H9 (cell line): ENCODE measurements at regions not wholly inside any gene's neighbourhood (a gene's known extent, or its start where the extent isn't known, plus 50 kb on each side); places are given as distances from the start of the nearest gene placed in this dataset.

Experiments
- DNase-seq: peaks from one replicate; pipeline ENCODE4 v3.0.0-alpha.2; 2017
- H2AFZ ChIP-seq: one replicate; pipeline ENCODE4 v1.6.1; 2013; ENCODE audit warnings: mild to moderate bottlenecking, low read length, control low read depth, moderate library complexity
- H2AK5ac ChIP-seq: 2 replicates; pipeline ENCODE4 v1.6.1; 2013; ENCODE audit warnings: low read length, control low read depth, mixed read lengths; ENCODE audit not compliant: insufficient read length
- H2BK120ac ChIP-seq: one replicate; pipeline ENCODE4 v1.6.1; 2013; ENCODE audit warnings: low read depth, mild to moderate bottlenecking, low read length, control low read depth, inconsistent platforms; ENCODE audit not compliant: poor library complexity, severe bottlenecking
- H2BK12ac ChIP-seq: 2 replicates; pipeline ENCODE4 v1.6.1; 2013; ENCODE audit warnings: low read length, control low read depth, mixed read lengths, low read depth; ENCODE audit not compliant: insufficient read length
- H2BK15ac ChIP-seq: 2 replicates; pipeline ENCODE4 v1.6.1; 2013; ENCODE audit warnings: low read depth, low read length, control low read depth
- H2BK20ac ChIP-seq: one replicate; pipeline ENCODE4 v1.6.1; 2013; ENCODE audit warnings: low read depth, mild to moderate bottlenecking, low read length, control low read depth, inconsistent platforms; ENCODE audit not compliant: poor library complexity, severe bottlenecking
- H2BK5ac ChIP-seq: 2 replicates; pipeline ENCODE4 v1.6.1; 2013; ENCODE audit warnings: low read length, control low read depth, mixed read lengths; ENCODE audit not compliant: insufficient read length
- H3K14ac ChIP-seq: 2 replicates; pipeline ENCODE4 v1.6.1; 2013; ENCODE audit warnings: low read length, control low read depth; ENCODE audit not compliant: insufficient read depth
- H3K18ac ChIP-seq: 2 replicates; pipeline ENCODE4 v1.6.1; 2013; ENCODE audit warnings: low read depth, mild to moderate bottlenecking, mixed read lengths, low read length, control low read depth; ENCODE audit not compliant: insufficient read length
- H3K23ac ChIP-seq: 2 replicates; pipeline ENCODE4 v1.6.1; 2013; ENCODE audit warnings: low read length, control low read depth, mixed read lengths, low read depth; ENCODE audit not compliant: insufficient read length
- H3K23me2 ChIP-seq: 2 replicates; pipeline ENCODE4 v1.6.1; 2013; ENCODE audit warnings: low read depth, mild to moderate bottlenecking, mixed read lengths, low read length, control low read depth; ENCODE audit not compliant: insufficient read length, poor library complexity, severe bottlenecking
- H3K27ac ChIP-seq: 2 replicates; pipeline ENCODE4 v1.5.1; 2013; ENCODE audit warnings: low read length, control low read depth, mixed read lengths, low read depth; ENCODE audit not compliant: insufficient read length
- H3K27me3 ChIP-seq: 2 replicates; pipeline ENCODE4 v1.6.1; 2013; ENCODE audit warnings: low read length, control low read depth, inconsistent platforms; ENCODE audit not compliant: insufficient read depth
- H3K4ac ChIP-seq: 2 replicates; pipeline ENCODE4 v1.6.1; 2013; ENCODE audit warnings: low read depth, mild to moderate bottlenecking, control low read depth, inconsistent platforms, low read length, moderate library complexity
- H3K4me1 ChIP-seq: 2 replicates; pipeline ENCODE4 v1.6.1; 2013; ENCODE audit warnings: low read length, control low read depth, inconsistent platforms; ENCODE audit not compliant: insufficient read depth
- H3K4me2 ChIP-seq: 2 replicates; pipeline ENCODE4 v1.6.1; 2013; ENCODE audit warnings: low read length, control low read depth, mixed read lengths; ENCODE audit not compliant: insufficient read length, insufficient read depth
- H3K56ac ChIP-seq: 2 replicates; pipeline ENCODE4 v1.6.1; 2013; ENCODE audit warnings: low read depth, mild to moderate bottlenecking, mixed read lengths, low read length, control low read depth; ENCODE audit not compliant: insufficient read length
- H3K79me1 ChIP-seq: 2 replicates; pipeline ENCODE4 v1.6.1; 2013; ENCODE audit warnings: low read depth, mild to moderate bottlenecking, moderate library complexity, low read length, control low read depth, inconsistent platforms; ENCODE audit not compliant: insufficient read depth, poor library complexity, severe bottlenecking
- H3K79me2 ChIP-seq: 2 replicates; pipeline ENCODE4 v1.6.1; 2013; ENCODE audit warnings: low read length, control low read depth, inconsistent platforms; ENCODE audit not compliant: insufficient read depth
- H3K9ac ChIP-seq: 2 replicates; pipeline ENCODE4 v1.6.1; 2013; ENCODE audit warnings: low read length, control low read depth, mixed read lengths; ENCODE audit not compliant: insufficient read length; ENCODE audit errors: extremely low read depth
- H3K9me3 ChIP-seq: one replicate; pipeline ENCODE4 v1.6.1; 2013; ENCODE audit warnings: low read depth, low read length, inconsistent platforms; ENCODE audit not compliant: control insufficient read depth
- H3T11ph ChIP-seq: one replicate; pipeline ENCODE4 v1.6.1; 2013; ENCODE audit warnings: mild to moderate bottlenecking, low read length, control low read depth, inconsistent platforms
- H4K20me1 ChIP-seq: one replicate; pipeline ENCODE4 v1.6.1; 2013; ENCODE audit not compliant: control insufficient read depth, insufficient read length, insufficient read depth
- H4K5ac ChIP-seq: 2 replicates; pipeline ENCODE4 v1.6.1; 2013; ENCODE audit warnings: low read depth, mild to moderate bottlenecking, mixed read lengths, low read length, control low read depth; ENCODE audit not compliant: insufficient read length
- H4K8ac ChIP-seq: replicated peaks from 2 replicates; pipeline ENCODE4 v1.6.1; 2013; ENCODE audit warnings: low read length, control low read depth, mixed read lengths, low read depth; ENCODE audit not compliant: insufficient read length
- H4K91ac ChIP-seq: 2 replicates; pipeline ENCODE4 v1.6.1; 2013; ENCODE audit warnings: low read depth, mild to moderate bottlenecking, moderate library complexity, mixed read lengths, low read length, control low read depth; ENCODE audit not compliant: insufficient read length
- H3K27ac Mint-ChIP-seq, 3 experiments: 2 replicates in 2 of 3; 3 replicates in 1 of 3; pipeline ENCODE4 v1.8.0; 2020 to 2021; ENCODE audit warnings: mixed read lengths in 3 of 3, mild to moderate bottlenecking in 1 of 3, moderate library complexity in 1 of 3
- H3K27me3 Mint-ChIP-seq: 2 replicates; pipeline ENCODE4 v1.8.0; 2021; ENCODE audit warnings: low read depth, mild to moderate bottlenecking, moderate library complexity, mixed read lengths
- H3K36me3 Mint-ChIP-seq, 3 experiments: 2 replicates in 2 of 3; 3 replicates in 1 of 3; pipeline ENCODE4 v1.8.0; 2020 to 2021; ENCODE audit warnings: low read depth in 3 of 3, mixed read lengths in 3 of 3; ENCODE audit not compliant: insufficient read depth in 1 of 3
- H3K4me1 Mint-ChIP-seq, 2 experiments: 2 replicates each; pipeline ENCODE4 v1.8.0; 2020; ENCODE audit warnings: mixed read lengths in 2 of 2
- H3K4me3 Mint-ChIP-seq, 2 experiments: 2 replicates in 1 of 2; 3 replicates in 1 of 2; pipeline ENCODE4 v1.8.0; 2020 to 2021; ENCODE audit warnings: mild to moderate bottlenecking in 2 of 2, mixed read lengths in 2 of 2, moderate library complexity in 1 of 2
- H3K9me3 Mint-ChIP-seq, 2 experiments: 2 replicates in 1 of 2; 3 replicates in 1 of 2; pipeline ENCODE4 v1.8.0; 2020; ENCODE audit warnings: mild to moderate bottlenecking in 2 of 2, mixed read lengths in 2 of 2, moderate library complexity in 1 of 2
- CTCF ChIP-seq: fragments of 200-600 bp; sonication (generic); conservative IDR thresholded peaks from 3 replicates; pipeline ENCODE4 v1.8.0; 2021; ENCODE audit warnings: antibody characterized with exemption, mild to moderate bottlenecking
- WGBS: extraction: QIAGEN DNeasy Blood & Tissue Kit; methylation state at CpG from one replicate; pipeline ENCODE4 v1.1.7; 2013; ENCODE audit warnings: missing lambda C conversion rate, low lambda C conversion rate, mixed read lengths; ENCODE audit not compliant: insufficient read length; ENCODE audit errors: extremely low coverage; 5-methylcytosine and 5-hydroxymethylcytosine counted together

GRCh38 chr7:94266238-94266644, 128.5 kb upstream of the COL1A2 start:
- no peaks in the 10 kb centered on the region; a peak in 2 of 5 replicates for H3K9me3 Mint-ChIP-seq
- Histone ChIP-seq H2AK5ac (no peak overlapping the region), H4K8ac (no peak overlapping the region), H4K91ac (no peak overlapping the region), H3K79me1 (no peaks in the 10 kb centered on the region), H3K79me2 (no peaks in the 10 kb centered on the region), H3K4me2 (no peak overlapping the region), H4K5ac (no peak overlapping the region), H3K14ac (no peak overlapping the region), H3T11ph (no peak overlapping the region), H2BK15ac (no peak overlapping the region), H3K56ac (no peak overlapping the region), H3K4me1 (no peaks in the 10 kb centered on the region), H3K4ac (no peak overlapping the region), H2BK20ac (no peak overlapping the region), H3K18ac (no peak overlapping the region), H3K23me2 (no peaks in the 10 kb centered on the region), H2BK12ac (no peak overlapping the region), H3K27ac (no peak overlapping the region), H3K23ac (no peak overlapping the region), H2BK120ac (no peak overlapping the region), H4K20me1 (no peaks in the 10 kb centered on the region), H2BK5ac (no peak overlapping the region), H3K9ac (no peak overlapping the region), H3K9me3 (no peaks in the 10 kb centered on the region), H3K27me3 (no peaks in the 10 kb centered on the region), H2AFZ (no peak overlapping the region)
- no peak for TF ChIP-seq CTCF
- H3K36me3 Mint-ChIP-seq = no peaks in the 10 kb centered on the region
- H3K27me3 Mint-ChIP-seq = no peaks in the 10 kb centered on the region; the same call in 1 of the 2 replicates
- DNase-seq = no peak
- H3K4me1 Mint-ChIP-seq = peaks cover 5 to 6% of the 10 kb centered on the region in 2 experiments; a peak in 2 of 4 replicates
- no peak overlapping the region for H3K27ac Mint-ChIP-seq
- no CpG with 5 or more reads among the region's 3 CpGs for WGBS
- no peak overlapping the region for H3K4me3 Mint-ChIP-seq
